GM21390 (cell line): ENCODE measurements at regions not wholly inside any gene's neighbourhood (a gene's known extent, or its start where the extent isn't known, plus 50 kb on each side); places are given as distances from the start of the nearest gene placed in this dataset.

Experiments
- ATAC-seq: cut with Tn5 transposase; IDR thresholded peaks from one replicate; pipeline ENCODE4 v1.9.1; 2021; ENCODE audit not compliant: unreplicated experiment

DNA sequence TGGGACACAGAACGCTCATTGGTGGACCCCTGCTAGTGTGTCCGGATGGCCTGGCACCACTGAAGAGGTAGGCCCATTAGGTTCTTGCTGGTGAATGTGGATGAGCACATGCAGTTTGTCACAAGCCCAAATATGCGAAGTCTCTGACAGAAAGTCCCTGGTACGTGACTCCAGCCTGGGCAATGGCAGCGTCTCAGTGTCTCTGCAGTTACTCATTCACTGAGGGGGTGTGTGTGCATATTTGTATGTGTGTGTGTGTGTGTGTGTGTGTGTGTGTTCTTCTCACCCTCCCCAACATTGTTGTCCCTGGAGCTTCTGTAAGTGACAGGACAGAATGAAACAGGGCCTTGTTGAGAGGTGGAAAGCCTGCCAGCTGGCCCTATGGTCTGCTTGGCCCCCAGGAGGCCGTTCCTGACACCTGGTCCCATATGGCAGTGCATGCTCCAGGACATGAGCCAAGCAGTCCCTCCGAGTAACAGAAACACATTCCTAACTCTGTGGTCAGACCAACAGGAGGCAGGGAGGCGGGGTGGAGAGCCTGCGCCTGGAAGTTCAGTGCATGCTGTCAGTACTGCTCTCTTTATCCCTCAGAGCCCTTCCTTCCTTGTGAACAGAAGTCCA, 169.9 kb downstream of the SLC28A3 start:
- no peak for ATAC-seq

- ATAC-seq: no peak
Observed at GRCh38 chr9:84173961-84174360, 166.6 kb downstream of the SLC28A3 start.

DNA sequence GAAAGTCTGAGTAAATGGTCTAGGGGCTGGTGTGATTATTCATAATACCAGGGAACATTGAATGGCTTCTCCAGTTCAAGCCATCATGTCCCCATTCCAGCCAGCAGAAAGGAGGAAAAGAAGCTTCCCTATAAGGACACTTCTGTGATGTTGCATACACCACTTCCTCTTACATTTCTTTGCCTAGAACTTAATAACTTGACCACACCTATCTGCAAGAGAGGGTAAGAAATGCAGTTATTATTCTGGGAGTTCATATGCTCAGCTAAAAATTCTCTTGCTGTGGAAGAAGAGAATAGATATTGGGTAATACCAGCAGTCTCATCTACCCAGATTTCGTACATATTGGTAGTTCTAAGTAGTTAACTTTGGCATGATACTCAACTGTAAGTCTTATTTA, 166.1 kb downstream of the SLC28A3 start:
- no peak for ATAC-seq

GRCh38 chr9:84177407-84177806, 163.2 kb downstream of the SLC28A3 start:
- no peak for ATAC-seq

DNA sequence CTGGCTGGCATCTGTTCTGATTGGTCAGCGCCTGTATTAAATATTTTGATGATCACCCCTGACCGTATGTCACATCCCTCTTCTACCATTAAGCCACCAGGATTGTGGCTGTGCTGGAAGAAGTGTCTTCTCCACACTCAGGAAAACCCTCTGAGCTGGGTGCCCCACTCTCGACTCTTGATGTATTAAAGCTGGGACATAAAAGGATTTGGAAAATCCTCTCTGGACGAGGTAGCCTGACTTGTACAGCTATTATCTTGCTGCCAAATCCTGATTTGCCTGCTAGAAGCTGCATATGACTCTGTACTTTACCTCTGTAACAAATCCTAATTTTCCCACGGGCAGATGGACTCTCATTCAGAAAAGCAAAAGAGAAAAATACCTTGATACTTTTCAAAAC, 161.0 kb downstream of the SLC28A3 start:
- ATAC-seq: no peak

GRCh38 chr9:84187090-84187489, 153.5 kb downstream of the SLC28A3 start:
- no peak for ATAC-seq

DNA sequence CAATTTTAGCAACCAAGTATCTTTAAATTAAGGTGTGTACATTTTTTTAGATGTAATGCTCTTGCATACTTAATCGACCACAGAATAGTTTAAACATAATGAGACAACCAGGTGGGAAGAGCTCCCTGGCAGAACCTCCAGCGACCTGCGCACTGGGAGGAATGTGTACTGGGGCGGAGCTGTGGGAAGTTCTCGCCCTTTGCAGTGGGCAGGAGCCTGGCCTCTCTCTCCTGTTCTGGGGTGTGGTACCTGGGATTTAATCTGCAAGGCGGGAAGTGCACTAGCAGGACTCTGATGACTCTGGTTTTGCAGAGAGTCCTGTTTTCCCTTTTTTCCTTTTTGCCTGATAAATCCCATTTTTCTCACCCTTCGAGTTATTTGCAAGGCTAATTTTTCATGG, 150.7 kb downstream of the SLC28A3 start:
- no peak for ATAC-seq

DNA sequence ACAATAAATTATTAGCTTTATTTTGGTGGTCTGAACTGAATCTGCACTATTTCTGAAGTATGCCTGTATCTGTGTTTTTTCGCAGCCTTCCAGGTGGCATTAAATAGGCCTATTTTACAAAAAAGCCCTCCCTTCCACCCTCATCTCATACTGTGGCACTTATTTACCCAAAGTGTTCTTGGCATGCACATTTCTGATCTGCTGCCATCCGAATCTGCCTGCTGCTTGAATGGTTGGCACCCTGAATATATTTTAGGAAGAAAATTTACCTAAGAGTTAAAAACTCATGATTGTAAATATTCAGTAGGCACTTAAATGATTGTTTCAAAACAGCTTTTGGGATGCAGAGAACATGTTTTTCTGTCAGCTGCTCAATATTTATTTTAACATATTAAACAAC, 150.1 kb downstream of the SLC28A3 start:
- ATAC-seq: no peak

GRCh38 chr9:84206801-84207370, 133.7 kb downstream of the SLC28A3 start:
- ATAC-seq: no peak

DNA sequence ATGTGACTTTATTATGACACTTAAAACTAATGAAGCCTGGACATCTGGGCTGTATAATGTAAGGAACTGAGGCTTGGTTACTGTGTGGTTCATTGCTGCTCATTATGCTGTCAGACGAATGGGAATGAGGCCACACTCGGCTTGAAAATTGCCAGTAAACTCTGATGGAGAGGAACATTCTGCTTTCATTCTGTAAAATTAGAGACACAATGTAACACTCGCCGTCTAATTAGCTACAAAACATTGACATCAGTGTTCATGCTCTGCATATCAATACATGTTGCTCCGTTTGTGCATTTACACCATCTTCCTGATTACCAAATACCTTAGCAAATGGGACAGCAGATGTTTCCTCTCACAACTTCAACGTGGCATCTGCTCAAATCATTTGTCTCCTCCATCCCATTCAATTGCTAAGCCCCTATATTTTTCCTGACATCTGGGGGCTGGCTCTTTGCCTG, 133.0 kb downstream of the SLC28A3 start:
- ATAC-seq: no peak

DNA sequence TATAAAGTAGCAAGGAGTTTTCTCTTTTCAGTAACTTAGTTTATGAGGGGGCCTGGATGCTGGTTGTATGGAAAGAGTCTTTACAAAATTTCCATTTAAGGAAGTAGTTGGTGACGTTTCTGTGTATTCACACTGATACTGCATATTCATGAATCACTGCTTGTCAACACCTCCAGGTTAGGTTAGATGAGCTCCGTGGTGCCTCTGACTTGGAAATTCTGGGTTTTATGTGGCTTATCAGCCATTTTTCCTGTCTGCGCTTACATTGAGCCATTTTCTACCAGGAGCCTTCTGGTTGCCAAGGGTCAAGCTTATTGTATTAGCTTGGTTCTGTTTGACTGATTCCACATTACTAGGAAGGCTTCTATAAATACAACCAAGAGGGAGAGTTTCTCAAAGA, 128.3 kb downstream of the SLC28A3 start:
- no peak for ATAC-seq

GRCh38 chr9:84212982-84213381, 127.6 kb downstream of the SLC28A3 start:
- ATAC-seq: no peak

DNA sequence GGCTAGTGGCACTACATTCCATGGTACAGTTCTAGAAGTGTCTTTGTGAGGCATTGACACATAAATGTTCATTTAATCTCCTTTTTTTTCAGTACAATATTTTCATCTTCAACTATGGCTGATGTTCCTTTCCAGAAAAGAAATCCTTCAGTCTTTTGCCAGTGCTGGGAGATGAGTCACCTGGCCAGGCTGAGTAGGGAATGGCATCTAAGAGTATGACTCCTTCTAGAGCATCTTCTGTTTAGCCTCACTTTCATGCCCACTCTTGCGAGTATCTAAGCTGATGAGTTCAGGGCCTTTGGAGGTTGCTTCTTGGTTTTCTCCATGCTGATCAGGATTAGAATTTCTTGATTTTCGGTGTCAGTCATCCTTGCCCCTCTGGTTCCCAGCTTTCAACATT, 124.4 kb downstream of the SLC28A3 start:
- ATAC-seq: no peak

DNA sequence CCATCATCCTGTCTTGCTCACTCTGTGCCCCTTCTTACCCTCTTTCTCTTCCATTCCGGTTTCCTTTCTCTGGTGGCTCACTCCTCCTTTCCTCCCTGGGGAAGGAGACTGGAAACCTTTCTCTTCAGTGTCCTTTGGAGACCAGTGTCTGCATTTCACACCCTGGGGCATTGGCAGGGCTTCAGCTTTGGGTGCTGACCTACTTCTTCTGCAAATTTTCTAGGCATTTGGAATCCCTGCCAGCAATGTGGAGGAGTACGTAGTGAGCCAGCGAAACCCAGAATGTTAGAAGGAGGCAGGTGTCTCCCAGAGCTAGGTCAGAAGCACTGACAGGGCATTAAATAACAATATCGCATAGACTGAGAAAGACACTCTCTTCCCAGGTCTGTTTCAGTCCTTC, 122.2 kb downstream of the SLC28A3 start:
- ATAC-seq: no peak

DNA sequence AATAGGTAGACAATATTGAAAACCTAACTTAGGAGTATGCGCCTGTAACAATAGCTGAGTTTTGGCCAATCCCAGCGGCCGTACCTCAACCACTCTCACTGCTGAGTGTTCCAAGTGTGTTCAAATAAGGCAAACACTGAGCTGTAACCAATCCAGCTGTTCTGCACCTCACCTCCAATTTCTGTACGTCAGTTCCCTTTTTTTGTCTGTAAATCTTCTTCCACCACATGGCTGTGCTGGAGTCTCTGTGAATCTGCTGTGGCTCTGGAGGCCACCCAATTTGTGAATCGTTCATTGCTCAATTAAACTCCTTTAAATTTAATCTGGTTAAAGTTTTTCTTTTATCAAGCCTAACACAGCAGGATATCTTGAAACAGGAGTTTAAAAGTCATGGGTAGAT, 116.3 kb downstream of the SLC28A3 start:
- ATAC-seq: no peak
